Activated B cell treated with CpG ODN at 0.5 μM for 24 hours (primary cell): ENCODE measurements at regions not wholly inside any gene's neighbourhood (a gene's known extent, or its start where the extent isn't known, plus 50 kb on each side); places are given as distances from the start of the nearest gene placed in this dataset.

Source experiments
- ATAC-seq: fragments of 200-7000 bp; cut with Tn5 transposase; one replicate; pipeline ENCODE4 v1.10.0; 2021; ENCODE audit warnings: low read depth, mild to moderate bottlenecking, moderate library complexity
- CTCF ChIA-PET: fragments of 350-600 bp; sonication (Branson Sonifier 250); formaldehyde crosslinking; loops from one replicate; lab custom pipeline; 2021; ENCODE audit warnings: antibody characterized with exemption; lab: Charles Lee
- POLR2A ChIA-PET: fragments of 350-600 bp; sonication (Branson Sonifier 250); formaldehyde crosslinking; loops from one replicate; lab custom pipeline; 2021; ENCODE audit warnings: antibody characterized with exemption; lab: Charles Lee
- DNase-seq: peaks from one replicate; pipeline ENCODE4 v3.0.0; 2022
- H3K27ac Mint-ChIP-seq: one replicate; pipeline ENCODE4 v1.8.0; 2020; ENCODE audit warnings: mixed read lengths
- H3K27me3 Mint-ChIP-seq: one replicate; pipeline ENCODE4 v1.8.0; 2021; ENCODE audit warnings: mixed read lengths
- H3K36me3 Mint-ChIP-seq: one replicate; pipeline ENCODE4 v1.8.0; 2021; ENCODE audit warnings: low read depth, mixed read lengths
- H3K4me1 Mint-ChIP-seq: one replicate; pipeline ENCODE4 v1.8.0; 2021; ENCODE audit warnings: mixed read lengths
- H3K4me3 Mint-ChIP-seq: one replicate; pipeline ENCODE4 v1.8.0; 2020; ENCODE audit warnings: mild to moderate bottlenecking, mixed read lengths
- H3K9me3 Mint-ChIP-seq: one replicate; pipeline ENCODE4 v1.8.0; 2020; ENCODE audit warnings: mixed read lengths
- intact Hi-C: fragments of 100-400 bp; cut with micrococcal nuclease; formaldehyde crosslinking; loops from one replicate; pipeline ENCODE4 v1.15.1; 2024
- TF ChIP-seq, protein P1 (sequence below): fragments of 200-600 bp; IDR thresholded peaks from one replicate; pipeline ENCODE4 v1.8.0; 2022; ENCODE audit warnings: antibody characterized with exemption, mild to moderate bottlenecking

DNA sequence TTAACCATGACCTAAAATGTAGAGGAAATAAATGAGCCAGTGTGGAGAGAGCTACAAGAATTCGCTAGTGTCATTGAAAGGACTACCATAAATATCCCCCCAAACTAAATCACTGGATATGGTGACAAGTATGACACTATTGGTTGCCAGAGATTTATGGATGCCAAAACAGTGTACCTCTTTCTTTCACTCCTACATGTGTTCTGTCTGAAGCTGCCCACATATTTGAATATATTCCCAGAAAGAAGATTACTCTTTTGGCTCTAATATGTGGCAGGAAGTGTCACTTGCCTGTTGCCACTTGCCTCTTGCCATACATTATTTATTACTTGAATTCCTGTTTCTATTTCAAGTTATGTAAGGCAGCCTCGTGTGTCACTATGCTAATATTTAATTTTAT is 1573.6 kb downstream of the TECRL start:
- Mint-ChIP-seq H3K4me1 (no peaks in the 10 kb centered on the region), H3K27me3 (no peaks in the 10 kb centered on the region), H3K4me3 (no peak overlapping the region), H3K27ac (no peak overlapping the region), H3K9me3 (peaks cover 2% of the 10 kb centered on the region), H3K36me3 (no peaks in the 10 kb centered on the region)
- ATAC-seq = no peak
- TF ChIP-seq, protein P1, sequence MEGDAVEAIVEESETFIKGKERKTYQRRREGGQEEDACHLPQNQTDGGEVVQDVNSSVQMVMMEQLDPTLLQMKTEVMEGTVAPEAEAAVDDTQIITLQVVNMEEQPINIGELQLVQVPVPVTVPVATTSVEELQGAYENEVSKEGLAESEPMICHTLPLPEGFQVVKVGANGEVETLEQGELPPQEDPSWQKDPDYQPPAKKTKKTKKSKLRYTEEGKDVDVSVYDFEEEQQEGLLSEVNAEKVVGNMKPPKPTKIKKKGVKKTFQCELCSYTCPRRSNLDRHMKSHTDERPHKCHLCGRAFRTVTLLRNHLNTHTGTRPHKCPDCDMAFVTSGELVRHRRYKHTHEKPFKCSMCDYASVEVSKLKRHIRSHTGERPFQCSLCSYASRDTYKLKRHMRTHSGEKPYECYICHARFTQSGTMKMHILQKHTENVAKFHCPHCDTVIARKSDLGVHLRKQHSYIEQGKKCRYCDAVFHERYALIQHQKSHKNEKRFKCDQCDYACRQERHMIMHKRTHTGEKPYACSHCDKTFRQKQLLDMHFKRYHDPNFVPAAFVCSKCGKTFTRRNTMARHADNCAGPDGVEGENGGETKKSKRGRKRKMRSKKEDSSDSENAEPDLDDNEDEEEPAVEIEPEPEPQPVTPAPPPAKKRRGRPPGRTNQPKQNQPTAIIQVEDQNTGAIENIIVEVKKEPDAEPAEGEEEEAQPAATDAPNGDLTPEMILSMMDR = no peak
- DNase-seq = no peak
- intact Hi-C loops = no loop called here
- ChIA-PET POLR2A (no interaction called here), CTCF (no interaction called here)

DNA sequence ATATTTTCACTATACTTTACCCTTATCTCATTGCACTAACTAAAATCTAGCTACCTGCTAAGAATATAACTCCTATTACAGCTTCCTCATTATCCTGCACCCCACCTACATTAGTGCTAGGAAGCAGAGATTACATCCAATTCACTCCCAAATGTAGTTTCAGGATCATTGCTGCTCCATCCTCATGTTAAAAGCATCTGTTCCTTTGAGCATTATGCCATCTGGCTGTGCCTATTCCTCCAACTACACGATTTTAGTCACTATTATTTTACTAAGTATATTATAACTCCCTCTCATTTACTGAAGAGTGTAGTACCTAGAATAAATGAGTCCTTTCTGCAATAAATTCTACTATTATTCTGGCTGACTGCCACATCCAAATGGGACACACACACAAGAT is 1586.9 kb downstream of the TECRL start:
- ChIA-PET CTCF (no interaction called here), POLR2A (no interaction called here)
- TF ChIP-seq, protein P1 = no peak
- H3K4me3 Mint-ChIP-seq = no peak overlapping the region
- no peak for DNase-seq
- peaks cover 13% of the 10 kb centered on the region for H3K9me3 Mint-ChIP-seq
- H3K4me1 Mint-ChIP-seq = no peaks in the 10 kb centered on the region
- ATAC-seq = no peak
- H3K27me3 Mint-ChIP-seq = no peaks in the 10 kb centered on the region
- intact Hi-C loops = no loop called here
- H3K27ac Mint-ChIP-seq = no peak overlapping the region
- H3K36me3 Mint-ChIP-seq = no peaks in the 10 kb centered on the region

DNA sequence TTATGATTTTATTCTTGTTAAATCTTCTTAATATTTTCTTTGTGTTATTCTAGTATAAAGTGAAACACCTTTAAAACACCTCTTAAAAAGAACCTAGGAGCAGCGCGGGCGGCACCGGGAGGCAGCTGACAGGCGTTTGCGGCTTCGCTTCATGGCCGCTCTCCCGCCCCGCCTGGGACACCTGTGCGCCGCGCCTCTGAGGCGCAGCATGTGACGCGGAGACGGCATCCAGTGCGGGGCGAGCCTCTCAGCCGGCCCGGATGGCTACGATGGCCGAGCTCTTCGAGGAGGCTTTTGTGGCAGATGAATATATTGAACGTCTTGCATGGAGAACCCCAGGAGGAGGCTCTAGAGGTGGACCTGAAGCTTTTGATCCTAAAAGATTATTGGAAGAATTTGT is 1592.7 kb downstream of the TECRL start:
- ChIA-PET POLR2A (no interaction called here), CTCF (no interaction called here)
- Mint-ChIP-seq H3K4me1 (no peaks in the 10 kb centered on the region), H3K36me3 (no peaks in the 10 kb centered on the region), H3K27me3 (no peaks in the 10 kb centered on the region), H3K4me3 (no peak overlapping the region), H3K27ac (no peak overlapping the region), H3K9me3 (peaks cover 3% of the 10 kb centered on the region)
- intact Hi-C loops = no loop called here
- no peak for DNase-seq
- no peak for ATAC-seq
- TF ChIP-seq, protein P1 = no peak

DNA sequence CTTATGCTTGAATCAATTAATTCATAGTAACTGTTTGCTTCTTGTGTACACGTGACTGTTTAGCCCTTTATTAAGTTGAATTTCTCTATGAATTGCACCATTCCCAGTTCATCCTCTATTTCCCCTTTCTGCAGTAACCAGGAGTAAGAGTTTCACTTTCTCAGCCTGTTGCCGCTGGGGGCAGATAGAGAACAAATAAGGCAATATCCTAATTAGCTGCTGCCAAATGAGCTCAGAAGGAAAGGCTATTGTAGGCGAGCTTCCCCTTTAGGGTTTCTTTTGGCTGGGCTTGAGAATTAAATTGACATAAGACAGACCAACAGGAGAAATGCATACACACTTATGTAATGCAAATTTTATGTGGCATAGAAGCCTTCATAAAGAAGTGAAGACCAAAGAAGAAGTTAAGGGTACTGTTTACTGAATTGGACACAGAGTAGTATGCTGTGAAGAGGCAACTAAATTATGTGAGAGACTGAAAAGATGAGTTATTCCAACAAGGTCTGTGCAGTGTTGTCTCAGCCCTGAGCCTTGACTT is 1594.7 kb downstream of the TECRL start:
- Mint-ChIP-seq H3K4me3 (no peak overlapping the region), H3K9me3 (peaks cover 3% of the 10 kb centered on the region), H3K4me1 (no peaks in the 10 kb centered on the region), H3K27me3 (no peaks in the 10 kb centered on the region), H3K36me3 (no peaks in the 10 kb centered on the region), H3K27ac (no peak overlapping the region)
- TF ChIP-seq, protein P1 = no peak
- intact Hi-C loops = no loop called here
- POLR2A ChIA-PET = no interaction called here
- ATAC-seq (no peak), DNase-seq (no peak)
- CTCF ChIA-PET = no interaction called here

DNA sequence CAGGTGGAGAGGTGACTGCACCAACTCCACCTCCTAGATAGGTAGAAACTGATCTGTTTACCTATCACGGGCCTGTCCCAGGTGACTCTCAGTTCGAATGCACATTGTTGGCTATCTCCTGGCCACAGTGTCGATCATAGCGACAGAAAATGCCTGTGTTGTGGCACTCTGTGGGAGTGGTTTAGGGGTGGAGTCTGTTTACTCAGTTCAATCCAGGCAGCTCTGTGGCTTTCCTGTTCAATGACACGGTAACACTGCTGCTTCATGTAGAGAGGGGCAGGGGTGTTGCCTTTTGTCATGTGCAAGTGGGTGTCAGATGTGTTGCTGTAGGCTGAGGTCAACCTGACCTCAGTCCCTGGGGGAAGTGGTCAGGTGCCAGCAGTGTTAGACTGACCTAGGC is 1602.4 kb downstream of the TECRL start:
- Mint-ChIP-seq H3K27me3 (no peaks in the 10 kb centered on the region), H3K4me1 (no peaks in the 10 kb centered on the region), H3K4me3 (no peak overlapping the region), H3K9me3 (peaks cover 6% of the 10 kb centered on the region), H3K36me3 (no peaks in the 10 kb centered on the region), H3K27ac (no peak overlapping the region)
- CTCF ChIA-PET = no interaction called here
- DNase-seq (no peak), ATAC-seq (no peak)
- POLR2A ChIA-PET = no interaction called here
- TF ChIP-seq, protein P1 = no peak
- intact Hi-C loops = no loop called here
